BLaER1 (cell line): ENCODE measurements at regions not wholly inside any gene's neighbourhood (a gene's known extent, or its start where the extent isn't known, plus 50 kb on each side); places are given as distances from the start of the nearest gene placed in this dataset.
"Not testable (repeated sequence)": the region's sequence is repeated elsewhere in the genome, so short reads cannot be mapped to it uniquely, and the experiment has no call there.

ENCODE experiments used
- H3K27ac ChIP-seq: shearing (Covaris generic); formaldehyde crosslinking; 2 replicates; pipeline ENCODE4 v1.8.1; 2022
- H3K27me3 ChIP-seq: shearing (Covaris generic); formaldehyde crosslinking; 2 replicates; pipeline ENCODE4 v1.8.1; 2022
- H3K36me3 ChIP-seq: shearing (Covaris generic); formaldehyde crosslinking; 2 replicates; pipeline ENCODE4 v1.8.1; 2022
- H3K4me1 ChIP-seq: shearing (Covaris generic); formaldehyde crosslinking; 2 replicates; pipeline ENCODE4 v1.8.1; 2022
- H3K4me2 ChIP-seq: shearing (Covaris generic); formaldehyde crosslinking; 2 replicates; pipeline ENCODE4 v1.8.1; 2022
- H3K4me3 ChIP-seq: shearing (Covaris generic); formaldehyde crosslinking; 2 replicates; pipeline ENCODE4 v1.8.1; 2022
- H3K9ac ChIP-seq: shearing (Covaris generic); formaldehyde crosslinking; 2 replicates; pipeline ENCODE4 v1.8.1; 2022
- H3K9me3 ChIP-seq: shearing (Covaris generic); formaldehyde crosslinking; 2 replicates; pipeline ENCODE4 v1.8.1; 2022
- H4K20me1 ChIP-seq: shearing (Covaris generic); formaldehyde crosslinking; 2 replicates; pipeline ENCODE4 v1.8.1; 2022
- Cebpa-rat ChIP-seq: shearing (Covaris generic); IDR thresholded peaks from 2 replicates; pipeline ENCODE4 v1.8.1; 2022

- Histone ChIP-seq H3K9ac (no peak overlapping the region), H3K4me2 (no peak overlapping the region), H3K4me1 (no peaks in the 10 kb centered on the region), H3K27ac (no peak overlapping the region), H3K4me3 (no peak overlapping the region), H4K20me1 (no peaks in the 10 kb centered on the region), H3K27me3 (no peaks in the 10 kb centered on the region), H3K36me3 (no peaks in the 10 kb centered on the region), H3K9me3 (0 out of 2 replicates have a peak, but pooled peaks cover 10% of the 10 kb centered on the region)
- no peak for TF ChIP-seq Cebpa-rat
These were observed 372.4 kb downstream of the KCNN2 start for GRCh38 chr5:114734238-114734637.

GRCh38 chr5:114729986-114730385, 368.1 kb downstream of the KCNN2 start:
- H3K9me3 ChIP-seq: 0 out of 2 replicates have a peak, but pooled peaks cover 3% of the 10 kb centered on the region
- no peaks in the 10 kb centered on the region for H4K20me1 ChIP-seq
- H3K36me3 ChIP-seq: no peaks in the 10 kb centered on the region
- H3K4me1 ChIP-seq: no peaks in the 10 kb centered on the region
- H3K4me2 ChIP-seq: no peak overlapping the region
- H3K27me3 ChIP-seq: no peaks in the 10 kb centered on the region
- H3K4me3 ChIP-seq: no peak overlapping the region
- no peak for TF ChIP-seq Cebpa-rat
- no peak overlapping the region for H3K27ac ChIP-seq
- H3K9ac ChIP-seq: no peak overlapping the region

GRCh38 chr5:114727358-114727757, 365.5 kb downstream of the KCNN2 start:
- H3K9ac ChIP-seq: no peak overlapping the region
- no peak overlapping the region for H3K27ac ChIP-seq
- no peaks in the 10 kb centered on the region for H3K4me1 ChIP-seq
- no peaks in the 10 kb centered on the region for H3K27me3 ChIP-seq
- H3K36me3 ChIP-seq: no peaks in the 10 kb centered on the region
- H3K4me3 ChIP-seq: no peak overlapping the region
- no peak overlapping the region for H3K4me2 ChIP-seq
- 0 out of 2 replicates have a peak, but pooled peaks cover 8% of the 10 kb centered on the region for H3K9me3 ChIP-seq
- H4K20me1 ChIP-seq: no peaks in the 10 kb centered on the region
- TF ChIP-seq Cebpa-rat: no peak

GRCh38 chr5:114726131-114726530, 364.3 kb downstream of the KCNN2 start:
- Histone ChIP-seq H3K36me3 (no peaks in the 10 kb centered on the region), H3K27me3 (no peaks in the 10 kb centered on the region), H3K9ac (no peak overlapping the region), H3K27ac (no peak overlapping the region), H3K4me3 (no peak overlapping the region), H4K20me1 (no peaks in the 10 kb centered on the region), H3K4me2 (no peak overlapping the region), H3K9me3 (0 out of 2 replicates have a peak, but pooled peaks cover 9% of the 10 kb centered on the region), H3K4me1 (no peaks in the 10 kb centered on the region)
- TF ChIP-seq Cebpa-rat: no peak

- H3K9me3 ChIP-seq: peaks cover 18% of the 10 kb centered on the region; the same call in 1 of the 2 replicates
These were observed 357.4 kb downstream of the KCNN2 start for GRCh38 chr5:114719268-114719667.

DNA sequence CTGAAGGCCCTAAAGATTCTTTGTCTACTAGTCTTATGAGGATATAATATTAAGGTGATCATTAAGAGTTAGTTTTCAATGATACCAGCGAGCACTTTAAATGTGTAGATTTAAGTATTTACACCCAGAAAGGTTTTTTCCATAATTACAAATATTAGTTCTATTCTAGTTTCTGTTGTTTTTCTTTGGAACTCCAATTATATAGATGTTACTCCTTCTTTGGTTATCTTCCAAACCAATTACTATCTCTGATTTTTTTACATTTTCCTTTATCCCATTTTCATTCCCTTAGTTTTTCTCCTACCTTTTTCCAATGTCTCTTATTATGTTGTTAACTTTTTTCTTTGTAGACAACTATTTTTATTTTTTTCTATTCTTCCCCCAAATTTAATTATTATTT, 355.1 kb downstream of the KCNN2 start:
- Histone ChIP-seq H4K20me1 (no peaks in the 10 kb centered on the region), H3K36me3 (no peaks in the 10 kb centered on the region)
- TF ChIP-seq Cebpa-rat: no peak

More at GRCh38 chr5:114719268-114719667, 357.4 kb downstream of the KCNN2 start:
- TF ChIP-seq Cebpa-rat: no peak
- no peak overlapping the region for H3K27ac ChIP-seq
- no peaks in the 10 kb centered on the region for H3K36me3 ChIP-seq
- H3K4me1 ChIP-seq: no peaks in the 10 kb centered on the region
- no peak overlapping the region for H3K9ac ChIP-seq
- H3K27me3 ChIP-seq: no peaks in the 10 kb centered on the region
- no peaks in the 10 kb centered on the region for H4K20me1 ChIP-seq
- H3K4me2 ChIP-seq: no peak overlapping the region
- H3K4me3 ChIP-seq: no peak overlapping the region

DNA sequence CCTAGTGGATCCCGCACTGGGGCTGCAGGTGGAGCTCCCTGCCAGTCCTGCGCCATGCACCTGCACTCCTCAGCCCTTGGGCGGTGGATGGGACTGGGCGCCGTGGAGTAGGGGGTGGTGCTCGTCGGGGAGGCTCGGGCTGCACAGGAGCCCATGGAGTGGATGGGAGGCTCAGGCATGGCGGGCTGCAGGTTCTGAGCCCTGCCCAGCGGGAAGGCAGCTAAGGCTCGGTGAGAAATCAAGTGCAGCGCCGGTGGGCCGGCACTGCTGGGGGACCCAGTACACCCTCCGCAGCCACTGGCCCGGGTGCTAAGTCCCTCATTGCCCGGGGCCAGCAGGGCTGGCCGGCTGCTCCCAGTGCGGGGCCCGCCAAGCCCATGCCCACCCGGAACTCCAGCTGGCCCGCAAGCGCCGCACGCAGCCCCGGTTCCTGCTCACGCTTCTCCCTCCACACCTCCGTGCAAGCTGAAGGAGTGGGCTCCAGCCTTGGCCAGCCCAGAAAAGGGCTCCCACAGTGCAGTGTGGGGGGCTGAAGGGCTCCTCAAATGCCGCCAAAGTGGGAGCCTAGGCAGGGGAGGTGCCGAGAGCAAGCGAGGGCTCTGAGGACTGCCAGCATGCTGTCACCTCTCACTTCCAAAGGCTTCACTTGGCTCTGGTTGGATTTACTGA, 342.5 kb downstream of the KCNN2 start:
- not testable (repeated sequence) for H3K9ac ChIP-seq, H3K27me3 ChIP-seq, H3K4me1 ChIP-seq

More for the DNA sequence above, 355.1 kb downstream of the KCNN2 start:
- Histone ChIP-seq H3K4me2 (no peak overlapping the region), H3K27ac (no peak overlapping the region), H3K4me1 (no peaks in the 10 kb centered on the region), H3K4me3 (no peak overlapping the region), H3K9ac (no peak overlapping the region), H3K27me3 (no peaks in the 10 kb centered on the region), H3K9me3 (peaks cover 9% of the 10 kb centered on the region; the same call in 1 of the 2 replicates)

DNA sequence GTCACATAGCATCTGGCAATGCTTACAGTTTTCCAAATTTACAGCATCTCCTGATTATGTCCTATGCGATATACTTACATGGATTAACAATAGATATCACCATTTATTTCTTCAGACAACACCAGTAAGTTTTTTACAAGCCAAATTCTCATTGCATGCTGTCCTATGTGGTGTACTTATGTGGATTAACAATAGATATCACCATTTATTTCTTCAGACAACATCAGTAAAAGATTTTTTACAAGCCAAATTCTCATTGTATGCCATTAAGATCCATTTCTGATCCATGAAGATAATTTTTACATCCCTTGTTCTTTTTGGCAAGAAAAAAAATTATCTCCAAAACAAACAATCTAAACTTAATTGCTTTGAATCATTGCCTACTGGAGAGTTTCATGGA, 340.9 kb downstream of the KCNN2 start:
- H3K27ac ChIP-seq: no peak overlapping the region
- H3K4me3 ChIP-seq: no peak overlapping the region
- no peaks in the 10 kb centered on the region for H4K20me1 ChIP-seq
- H3K27me3 ChIP-seq: no peaks in the 10 kb centered on the region
- no peaks in the 10 kb centered on the region for H3K9me3 ChIP-seq
- TF ChIP-seq Cebpa-rat: no peak
- no peak overlapping the region for H3K4me2 ChIP-seq
- H3K9ac ChIP-seq: no peak overlapping the region
- no peaks in the 10 kb centered on the region for H3K4me1 ChIP-seq
- no peaks in the 10 kb centered on the region for H3K36me3 ChIP-seq

More for the DNA sequence above, 342.5 kb downstream of the KCNN2 start:
- H3K9me3 ChIP-seq, H3K4me2 ChIP-seq, H4K20me1 ChIP-seq, H3K27ac ChIP-seq, H3K4me3 ChIP-seq, H3K36me3 ChIP-seq: not testable (repeated sequence)

DNA sequence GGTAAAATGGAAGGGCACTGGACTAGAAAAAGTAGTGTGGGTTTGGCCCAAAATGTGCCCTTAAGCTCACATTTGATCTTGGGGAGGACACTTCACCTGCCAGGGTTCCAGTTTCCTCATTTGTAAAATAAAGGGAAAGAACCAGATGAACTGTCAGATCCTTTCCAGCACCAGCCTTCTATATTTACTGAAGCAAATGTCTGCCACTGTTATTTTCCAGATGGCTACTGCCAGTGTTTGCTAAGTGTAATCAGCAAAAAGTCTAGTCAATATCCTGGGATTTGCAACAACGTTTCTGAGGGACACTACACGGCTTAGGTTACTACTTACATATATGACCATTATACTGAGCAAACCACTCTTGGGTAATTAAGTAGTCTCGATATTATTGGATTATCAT, 340.3 kb downstream of the KCNN2 start:
- Histone ChIP-seq H3K9ac (no peak overlapping the region), H4K20me1 (no peaks in the 10 kb centered on the region), H3K4me1 (no peaks in the 10 kb centered on the region), H3K4me3 (no peak overlapping the region), H3K27ac (no peak overlapping the region), H3K4me2 (no peak overlapping the region), H3K36me3 (no peaks in the 10 kb centered on the region), H3K27me3 (no peaks in the 10 kb centered on the region), H3K9me3 (no peaks in the 10 kb centered on the region)
- no peak for TF ChIP-seq Cebpa-rat

DNA sequence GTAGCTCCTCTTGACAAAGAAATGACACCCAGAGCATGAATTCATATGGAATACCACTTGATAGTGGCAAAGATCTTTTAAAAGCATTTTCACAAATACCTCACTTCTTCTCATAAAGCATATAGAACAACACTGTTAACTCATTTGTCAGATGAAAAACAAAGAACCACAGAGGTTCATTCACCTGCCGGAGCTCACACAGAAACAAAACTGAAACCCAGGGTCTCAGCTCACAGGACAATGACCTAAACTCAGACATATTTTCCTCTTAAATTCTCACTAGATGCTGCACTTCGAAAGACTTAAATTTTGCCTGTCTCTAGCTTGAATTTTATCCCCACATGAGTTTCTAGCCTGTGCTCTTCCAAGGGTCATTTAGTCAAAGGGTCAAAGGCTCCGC, 339.0 kb downstream of the KCNN2 start:
- H3K9me3 ChIP-seq: peaks cover 6% of the 10 kb centered on the region; the same call in 1 of the 2 replicates
- H3K4me3 ChIP-seq: no peak overlapping the region
- H4K20me1 ChIP-seq: no peaks in the 10 kb centered on the region
- no peak overlapping the region for H3K4me2 ChIP-seq
- no peak overlapping the region for H3K27ac ChIP-seq
- H3K36me3 ChIP-seq: no peaks in the 10 kb centered on the region
- H3K4me1 ChIP-seq: no peaks in the 10 kb centered on the region
- no peaks in the 10 kb centered on the region for H3K27me3 ChIP-seq
- no peak overlapping the region for H3K9ac ChIP-seq
- TF ChIP-seq Cebpa-rat: no peak
